ENCODE measurements at regions not wholly inside any gene's neighbourhood (a gene's known extent, or its start where the extent isn't known, plus 50 kb on each side); places are given as distances from the start of the nearest gene placed in this dataset.

DNA sequence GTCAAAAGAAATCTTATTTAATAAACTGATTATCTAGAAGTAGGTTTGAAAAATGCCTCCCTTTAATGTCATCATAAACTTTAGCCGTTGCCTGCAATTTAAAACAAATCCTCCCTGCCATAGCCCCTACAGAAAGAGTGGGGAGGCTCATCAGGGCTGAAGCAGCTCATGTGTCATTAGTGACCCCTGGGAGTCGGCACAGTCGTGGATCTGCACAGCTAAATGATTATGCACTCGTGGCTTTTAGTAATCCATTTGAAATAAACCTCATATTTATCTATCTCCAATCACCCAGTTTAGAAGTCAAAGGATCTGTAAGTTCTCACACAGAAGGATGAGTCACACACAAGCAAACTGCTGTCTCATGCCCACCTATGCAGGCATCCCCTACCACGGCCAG lies 277.3 kb downstream of the SS18 start:
- TF ChIP-seq CEBPB (IDR thresholded peaks at IDR 0.05; ENCODE audit: low read depth, low read length), result no peak
- WGBS, 2 experiments (ENCODE audit: extremely low coverage in 2 of 2, insufficient read length in 1 of 2), result no CpG with 5 or more reads among the region's 5 CpGs
- ChIA-PET POLR2A (ENCODE audit: unreplicated experiment) (no interaction called here), CTCF (no interaction called here)
- Histone ChIP-seq H3K27me3 (ENCODE audit: control insufficient read depth, insufficient read depth, low read length) (no peaks in the 10 kb centered on the region; the same call in none of the 2 replicates), H2AK9ac (replicated peaks; ENCODE audit: low read depth, low read length, poor library complexity) (no peak overlapping the region), H3K18ac (ENCODE audit: low read depth, low read length) (no peak overlapping the region), H4K91ac (ENCODE audit: insufficient read depth, low read depth, low read length) (no peak overlapping the region), H3K9me1 (ENCODE audit: insufficient read depth, low read length) (no peaks in the 10 kb centered on the region), H3K4me2 (ENCODE audit: low read depth, low read length) (no peak overlapping the region), H2BK120ac (ENCODE audit: low read depth, low read length) (no peak overlapping the region), H2AFZ (replicated peaks; ENCODE audit: low read length, poor library complexity) (no peak overlapping the region), H3K56ac (ENCODE audit: extremely low read depth, insufficient read depth, low read length) (no peak overlapping the region), H4K5ac (ENCODE audit: low read depth, low read length) (no peak overlapping the region), H3K9ac (ENCODE audit: low read depth, low read length) (no peak overlapping the region), H3K79me1 (ENCODE audit: low read depth in 1 of 2, low read length in 2 of 2) (no peaks in the 10 kb centered on the region), H3K9me3 (ENCODE audit: control insufficient read depth, insufficient read depth, low read length) (no peaks in the 10 kb centered on the region), H3K36me3 (ENCODE audit: control insufficient read depth, insufficient read depth, low read length) (no peaks in the 10 kb centered on the region), H3K27ac (ENCODE audit: insufficient read depth, low read length) (no peak overlapping the region), H3K23ac (ENCODE audit: low read depth, low read length) (no peak overlapping the region), H2BK5ac (ENCODE audit: low read depth, low read length, poor library complexity, severe bottlenecking) (no peak overlapping the region), H3K14ac (replicated peaks; ENCODE audit: low read depth, low read length) (no peak overlapping the region), H3K4me1 (ENCODE audit: control insufficient read depth, insufficient read depth, low read length) (no peaks in the 10 kb centered on the region), H4K8ac (ENCODE audit: low read depth in 2 of 2, low read length in 2 of 2) (no peak overlapping the region), H2BK20ac (ENCODE audit: low read depth, low read length) (no peak overlapping the region), H4K20me1 (ENCODE audit: insufficient read depth, low read length) (no peaks in the 10 kb centered on the region), H3K4ac (ENCODE audit: low read depth, low read length) (no peak overlapping the region), H3K4me3 (ENCODE audit: insufficient read depth, low read depth, low read length) (no peak overlapping the region), H2AK5ac (ENCODE audit: low read depth, low read length) (no peak overlapping the region), H2BK15ac (ENCODE audit: low read depth, low read length) (no peak overlapping the region)
- BruUV-seq (replicated peaks), result no TSS peak
- no peak for DNase-seq
- ATAC-seq (ENCODE audit: low read depth), result no peak
- dilution Hi-C loops (cut with HindIII; ENCODE audit: low sequenced_read_pairs, unreplicated experiment), result no loop called here
- in situ Hi-C loops (cut with MboI; ENCODE audit: low sequenced_read_pairs), result no loop called here
- intact Hi-C loops (cut with micrococcal nuclease), result no loop called here

Data from IMR-90 (cell line).